ENCODE measurements at regions not wholly inside any gene's neighbourhood (a gene's known extent, or its start where the extent isn't known, plus 50 kb on each side); places are given as distances from the start of the nearest gene placed in this dataset.

DNA sequence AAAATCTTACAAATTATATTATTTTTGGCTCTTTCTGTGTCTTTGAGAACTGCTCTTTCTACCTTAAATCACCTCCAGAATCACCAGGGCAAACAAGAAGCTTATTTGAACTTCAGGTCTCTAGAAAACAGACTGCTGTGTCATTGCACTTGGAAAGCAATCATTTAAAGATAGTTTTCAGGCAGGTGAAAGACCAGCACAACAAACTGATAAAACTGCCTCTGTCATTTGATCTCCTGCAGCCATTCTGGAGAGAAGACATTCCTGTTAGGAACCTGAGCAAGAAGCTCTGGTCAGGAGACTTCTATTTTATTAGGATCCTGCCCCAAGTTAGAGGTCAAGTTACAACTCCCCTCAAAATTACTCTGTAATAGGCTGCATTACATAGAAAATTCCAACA lies 50.7 kb upstream of the AP4E1 start:
- DNase-seq (ENCODE audit: low spot score): no peak

More for the DNA sequence above, 50.7 kb upstream of the AP4E1 start:
- no peak overlapping the region for H3K9ac ChIP-seq (ENCODE audit: low read depth in 1 of 2, low read length in 2 of 2)
- H3K27me3 ChIP-seq (ENCODE audit: control insufficient read depth in 4 of 4, insufficient read depth in 4 of 4, low read length in 3 of 4): no peaks in the 10 kb centered on the region
- peaks cover 0 to 13% (median 9%) of the 10 kb centered on the region in 4 donors for H3K4me1 ChIP-seq (ENCODE audit: control insufficient read depth in 4 of 4, insufficient read depth in 4 of 4, low read length in 3 of 4)
- peak overlapping the region; percentile 11 to 46 for H3K27ac ChIP-seq (ENCODE audit: low read depth in 1 of 2, low read length in 2 of 2)
- H3K4me3 ChIP-seq (ENCODE audit: low read depth in 1 of 3, low read length in 3 of 3): no peak overlapping the region
- no peak for TF ChIP-seq TAF1 (conservative IDR thresholded peaks at IDR 0.05)
- TF ChIP-seq FOXA2 (IDR thresholded peaks at IDR 0.05): no peak
- TF ChIP-seq HNF4G (IDR thresholded peaks at IDR 0.05): no peak
- TF ChIP-seq, protein P1, sequence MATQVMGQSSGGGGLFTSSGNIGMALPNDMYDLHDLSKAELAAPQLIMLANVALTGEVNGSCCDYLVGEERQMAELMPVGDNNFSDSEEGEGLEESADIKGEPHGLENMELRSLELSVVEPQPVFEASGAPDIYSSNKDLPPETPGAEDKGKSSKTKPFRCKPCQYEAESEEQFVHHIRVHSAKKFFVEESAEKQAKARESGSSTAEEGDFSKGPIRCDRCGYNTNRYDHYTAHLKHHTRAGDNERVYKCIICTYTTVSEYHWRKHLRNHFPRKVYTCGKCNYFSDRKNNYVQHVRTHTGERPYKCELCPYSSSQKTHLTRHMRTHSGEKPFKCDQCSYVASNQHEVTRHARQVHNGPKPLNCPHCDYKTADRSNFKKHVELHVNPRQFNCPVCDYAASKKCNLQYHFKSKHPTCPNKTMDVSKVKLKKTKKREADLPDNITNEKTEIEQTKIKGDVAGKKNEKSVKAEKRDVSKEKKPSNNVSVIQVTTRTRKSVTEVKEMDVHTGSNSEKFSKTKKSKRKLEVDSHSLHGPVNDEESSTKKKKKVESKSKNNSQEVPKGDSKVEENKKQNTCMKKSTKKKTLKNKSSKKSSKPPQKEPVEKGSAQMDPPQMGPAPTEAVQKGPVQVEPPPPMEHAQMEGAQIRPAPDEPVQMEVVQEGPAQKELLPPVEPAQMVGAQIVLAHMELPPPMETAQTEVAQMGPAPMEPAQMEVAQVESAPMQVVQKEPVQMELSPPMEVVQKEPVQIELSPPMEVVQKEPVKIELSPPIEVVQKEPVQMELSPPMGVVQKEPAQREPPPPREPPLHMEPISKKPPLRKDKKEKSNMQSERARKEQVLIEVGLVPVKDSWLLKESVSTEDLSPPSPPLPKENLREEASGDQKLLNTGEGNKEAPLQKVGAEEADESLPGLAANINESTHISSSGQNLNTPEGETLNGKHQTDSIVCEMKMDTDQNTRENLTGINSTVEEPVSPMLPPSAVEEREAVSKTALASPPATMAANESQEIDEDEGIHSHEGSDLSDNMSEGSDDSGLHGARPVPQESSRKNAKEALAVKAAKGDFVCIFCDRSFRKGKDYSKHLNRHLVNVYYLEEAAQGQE (IDR thresholded peaks at IDR 0.05): peak; percentile 64
- no peak for TF ChIP-seq EGR1 (IDR thresholded peaks at IDR 0.05; ENCODE audit: low read depth in 2 of 2)
- TF ChIP-seq ZBTB33 (IDR thresholded peaks at IDR 0.05): peak; percentile 53
- no peak for TF ChIP-seq FOXA1 (IDR thresholded peaks at IDR 0.05)
- peak in 1 of 2 donors; percentile 45 for TF ChIP-seq JUND (IDR thresholded peaks at IDR 0.05)
- TF ChIP-seq GABPA (IDR thresholded peaks at IDR 0.05 in 1 of 2, conservative IDR thresholded peaks at IDR 0.05 in 1 of 2): no peak
- TF ChIP-seq SP1 (IDR thresholded peaks at IDR 0.05): peak; percentile 37
- TF ChIP-seq RXRA (IDR thresholded peaks at IDR 0.05): peak; percentile 68 to 84
- TF ChIP-seq, protein P2, sequence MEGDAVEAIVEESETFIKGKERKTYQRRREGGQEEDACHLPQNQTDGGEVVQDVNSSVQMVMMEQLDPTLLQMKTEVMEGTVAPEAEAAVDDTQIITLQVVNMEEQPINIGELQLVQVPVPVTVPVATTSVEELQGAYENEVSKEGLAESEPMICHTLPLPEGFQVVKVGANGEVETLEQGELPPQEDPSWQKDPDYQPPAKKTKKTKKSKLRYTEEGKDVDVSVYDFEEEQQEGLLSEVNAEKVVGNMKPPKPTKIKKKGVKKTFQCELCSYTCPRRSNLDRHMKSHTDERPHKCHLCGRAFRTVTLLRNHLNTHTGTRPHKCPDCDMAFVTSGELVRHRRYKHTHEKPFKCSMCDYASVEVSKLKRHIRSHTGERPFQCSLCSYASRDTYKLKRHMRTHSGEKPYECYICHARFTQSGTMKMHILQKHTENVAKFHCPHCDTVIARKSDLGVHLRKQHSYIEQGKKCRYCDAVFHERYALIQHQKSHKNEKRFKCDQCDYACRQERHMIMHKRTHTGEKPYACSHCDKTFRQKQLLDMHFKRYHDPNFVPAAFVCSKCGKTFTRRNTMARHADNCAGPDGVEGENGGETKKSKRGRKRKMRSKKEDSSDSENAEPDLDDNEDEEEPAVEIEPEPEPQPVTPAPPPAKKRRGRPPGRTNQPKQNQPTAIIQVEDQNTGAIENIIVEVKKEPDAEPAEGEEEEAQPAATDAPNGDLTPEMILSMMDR (IDR thresholded peaks at IDR 0.05; ENCODE audit: low read depth, low read length, missing input control): no peak
- TF ChIP-seq RAD21 (IDR thresholded peaks at IDR 0.05): peak in 1 of 2 donors; percentile 41
- TF ChIP-seq HNF4A (conservative IDR thresholded peaks at IDR 0.05): peak; percentile 42 to 59
- peak; percentile 87 for TF ChIP-seq YY1 (IDR thresholded peaks at IDR 0.05)
- no peak for TF ChIP-seq MAX (IDR thresholded peaks at IDR 0.05)
- no peak for TF ChIP-seq ATF3 (IDR thresholded peaks at IDR 0.05)
- no peak for TF ChIP-seq NR2F2 (IDR thresholded peaks at IDR 0.05)
- H3K9me3 ChIP-seq (ENCODE audit: control insufficient read depth in 4 of 4, low read length in 3 of 4): no peaks in the 10 kb centered on the region
- H3K36me3 ChIP-seq (ENCODE audit: control insufficient read depth in 4 of 4, insufficient read depth in 3 of 4, low read depth in 1 of 4, low read length in 3 of 4): no peaks in the 10 kb centered on the region
